ENCODE measurements at regions not wholly inside any gene's neighbourhood (a gene's known extent, or its start where the extent isn't known, plus 50 kb on each side); places are given as distances from the start of the nearest gene placed in this dataset.

GRCh38 chr7:98474558-98474957 lies 73.7 kb upstream of the BAIAP2L1 start:
- H3K36me3 ChIP-seq (replicated peaks in 1 of 2; ENCODE audit: control insufficient read depth in 1 of 2, insufficient read depth in 2 of 2, low read length in 2 of 2) = no peaks in the 10 kb centered on the region
- 27% methylated on average over 7 of the region's 7 CpGs for WGBS (ENCODE audit: low lambda C conversion rate)
- ChIA-PET CTCF (ENCODE audit: low intra/inter-chr PET ratio, low total read pairs) (no interaction called here), POLR2A (no interaction called here)
- no peaks in the 10 kb centered on the region for H3K9me3 ChIP-seq (ENCODE audit: low read length)
- intact Hi-C loops (cut with micrococcal nuclease; ENCODE audit: unreplicated experiment) (no loop called here), in situ Hi-C loops (cut with HindIII; ENCODE audit: extremely low pct_ligation_motif_present, low pct_unique_long_range_greater_than_20kb) (no loop called here)
- no peaks in the 10 kb centered on the region for H3K79me2 ChIP-seq (ENCODE audit: insufficient read depth, low read length)
- H2AFZ ChIP-seq (ENCODE audit: low read length) = no peak overlapping the region
- H3K4me3 ChIP-seq (replicated peaks in 1 of 3; ENCODE audit: insufficient read depth in 1 of 3, low read depth in 2 of 3, low read length in 3 of 3) = no peak overlapping the region
- DNase-seq (ENCODE audit: low spot score) (no peak), ATAC-seq (no peak), FAIRE-seq (no peak)
- no peak overlapping the region for H3K9ac ChIP-seq (ENCODE audit: insufficient read depth, low read depth, low read length)
- H4K20me1 ChIP-seq (ENCODE audit: insufficient read depth, low read length) = no peaks in the 10 kb centered on the region
- BruUV-seq (replicated peaks) = no TSS peak
- H3K4me1 ChIP-seq (ENCODE audit: insufficient read depth, low read length) = no peaks in the 10 kb centered on the region
- H3K27me3 ChIP-seq (ENCODE audit: control insufficient read depth in 1 of 2, insufficient read depth in 2 of 2, low read length in 2 of 2) = no peaks in the 10 kb centered on the region; a peak in 1 of 5 replicates
- H3K27ac ChIP-seq (ENCODE audit: extremely low read length, insufficient read depth, low read length) = no peak overlapping the region
- TF ChIP-seq DNMT3B (CRISPR knock-in tag; conservative IDR thresholded peaks at IDR 0.05) = no peak
- TF ChIP-seq REXO4 (CRISPR knock-in tag; IDR thresholded peaks at IDR 0.05; ENCODE audit: borderline replicate concordance) = no peak
- TF ChIP-seq MXD4 (CRISPR knock-in tag; IDR thresholded peaks at IDR 0.05) = no peak
- no peak for TF ChIP-seq ZBTB1 (CRISPR knock-in tag; IDR thresholded peaks at IDR 0.05; ENCODE audit: borderline replicate concordance)
- TF ChIP-seq JARID2 (CRISPR knock-in tag; IDR thresholded peaks at IDR 0.05; ENCODE audit: insufficient replicate concordance) = no peak
- no peak for TF ChIP-seq RXRA (CRISPR knock-in tag; IDR thresholded peaks at IDR 0.05)
- no peak for TF ChIP-seq ZNF33B (CRISPR knock-in tag; IDR thresholded peaks at IDR 0.05)
- TF ChIP-seq SOX13 (IDR thresholded peaks at IDR 0.05) = no peak
- no peak for TF ChIP-seq SOX13 (CRISPR knock-in tag; conservative IDR thresholded peaks at IDR 0.05 in 1 of 2, IDR thresholded peaks at IDR 0.05 in 1 of 2)
- H3K4me2 ChIP-seq (ENCODE audit: low read depth, low read length) = no peak overlapping the region

DNA sequence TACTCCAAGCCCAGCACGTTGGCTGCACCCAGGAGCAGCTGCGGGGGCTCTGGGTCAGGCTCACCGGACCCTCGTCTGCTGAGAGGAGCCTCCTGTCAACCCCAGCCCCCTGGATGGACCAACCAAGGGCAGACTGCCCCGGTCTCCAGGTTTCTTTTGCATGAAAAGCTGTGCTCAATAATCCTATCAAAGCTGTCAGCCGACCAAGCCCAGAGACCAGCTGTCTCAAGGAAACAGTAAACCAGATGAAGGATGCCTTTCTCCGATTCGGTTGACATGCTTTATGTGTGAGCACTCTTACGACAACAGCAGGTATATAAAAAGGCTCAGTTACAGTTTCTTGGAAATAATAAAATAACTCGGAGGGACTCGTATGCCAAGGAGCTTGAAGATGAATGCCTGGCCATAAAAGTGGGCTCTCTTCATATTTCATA lies 71.6 kb upstream of the BAIAP2L1 start:
- CTCF ChIA-PET (ENCODE audit: low intra/inter-chr PET ratio, low total read pairs) = no interaction called here
- Histone ChIP-seq H3K9ac (ENCODE audit: insufficient read depth, low read depth, low read length) (no peak overlapping the region), H3K79me2 (ENCODE audit: insufficient read depth, low read length) (no peaks in the 10 kb centered on the region), H2AFZ (ENCODE audit: low read length) (no peak overlapping the region), H4K20me1 (ENCODE audit: insufficient read depth, low read length) (no peaks in the 10 kb centered on the region), H3K9me3 (ENCODE audit: low read length) (no peaks in the 10 kb centered on the region), H3K27ac (ENCODE audit: extremely low read length, insufficient read depth, low read length) (no peak overlapping the region), H3K4me2 (ENCODE audit: low read depth, low read length) (no peak overlapping the region), H3K4me3 (replicated peaks in 1 of 3; ENCODE audit: insufficient read depth in 1 of 3, low read depth in 2 of 3, low read length in 3 of 3) (no peak overlapping the region), H3K36me3 (replicated peaks in 1 of 2; ENCODE audit: control insufficient read depth in 1 of 2, insufficient read depth in 2 of 2, low read length in 2 of 2) (no peaks in the 10 kb centered on the region), H3K27me3 (ENCODE audit: control insufficient read depth in 1 of 2, insufficient read depth in 2 of 2, low read length in 2 of 2) (no peaks in the 10 kb centered on the region; a peak in 1 of 5 replicates), H3K4me1 (ENCODE audit: insufficient read depth, low read length) (no peaks in the 10 kb centered on the region)
- FAIRE-seq = no peak
- BruUV-seq (replicated peaks) = no TSS peak
- no peak for TF ChIP-seq NFE2 (CRISPR knock-in tag; IDR thresholded peaks at IDR 0.05)
- no peak for TF ChIP-seq ZKSCAN5 (CRISPR knock-in tag; IDR thresholded peaks at IDR 0.05)
- no peak for TF ChIP-seq GABPA (IDR thresholded peaks at IDR 0.05; ENCODE audit: low read depth, low read length)
- no peak for TF ChIP-seq GABPA (CRISPR knock-in tag; IDR thresholded peaks at IDR 0.05; ENCODE audit: low read depth)
- TF ChIP-seq, protein P1, sequence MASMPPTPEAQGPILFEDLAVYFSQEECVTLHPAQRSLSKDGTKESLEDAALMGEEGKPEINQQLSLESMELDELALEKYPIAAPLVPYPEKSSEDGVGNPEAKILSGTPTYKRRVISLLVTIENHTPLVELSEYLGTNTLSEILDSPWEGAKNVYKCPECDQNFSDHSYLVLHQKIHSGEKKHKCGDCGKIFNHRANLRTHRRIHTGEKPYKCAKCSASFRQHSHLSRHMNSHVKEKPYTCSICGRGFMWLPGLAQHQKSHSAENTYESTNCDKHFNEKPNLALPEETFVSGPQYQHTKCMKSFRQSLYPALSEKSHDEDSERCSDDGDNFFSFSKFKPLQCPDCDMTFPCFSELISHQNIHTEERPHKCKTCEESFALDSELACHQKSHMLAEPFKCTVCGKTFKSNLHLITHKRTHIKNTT (CRISPR knock-in tag; IDR thresholded peaks at IDR 0.05) = no peak
- TF ChIP-seq, protein P2, sequence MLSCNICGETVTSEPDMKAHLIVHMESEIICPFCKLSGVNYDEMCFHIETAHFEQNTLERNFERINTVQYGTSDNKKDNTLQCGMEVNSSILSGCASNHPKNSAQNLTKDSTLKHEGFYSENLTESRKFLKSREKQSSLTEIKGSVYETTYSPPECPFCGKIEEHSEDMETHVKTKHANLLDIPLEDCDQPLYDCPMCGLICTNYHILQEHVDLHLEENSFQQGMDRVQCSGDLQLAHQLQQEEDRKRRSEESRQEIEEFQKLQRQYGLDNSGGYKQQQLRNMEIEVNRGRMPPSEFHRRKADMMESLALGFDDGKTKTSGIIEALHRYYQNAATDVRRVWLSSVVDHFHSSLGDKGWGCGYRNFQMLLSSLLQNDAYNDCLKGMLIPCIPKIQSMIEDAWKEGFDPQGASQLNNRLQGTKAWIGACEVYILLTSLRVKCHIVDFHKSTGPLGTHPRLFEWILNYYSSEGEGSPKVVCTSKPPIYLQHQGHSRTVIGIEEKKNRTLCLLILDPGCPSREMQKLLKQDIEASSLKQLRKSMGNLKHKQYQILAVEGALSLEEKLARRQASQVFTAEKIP (CRISPR knock-in tag; IDR thresholded peaks at IDR 0.05; ENCODE audit: borderline replicate concordance) = no peak
- no peak for TF ChIP-seq TCF12 (IDR thresholded peaks at IDR 0.05)
- no peak for TF ChIP-seq TCF12 (CRISPR knock-in tag; IDR thresholded peaks at IDR 0.05)
- 40% methylated on average over 6 of the region's 11 CpGs for WGBS (ENCODE audit: low lambda C conversion rate)
- in situ Hi-C loops (cut with HindIII; ENCODE audit: extremely low pct_ligation_motif_present, low pct_unique_long_range_greater_than_20kb) (no loop called here), intact Hi-C loops (cut with micrococcal nuclease; ENCODE audit: unreplicated experiment) (no loop called here)
- ATAC-seq = no peak
- POLR2A ChIA-PET = no interaction called here
- no peak for DNase-seq (ENCODE audit: low spot score)

All from HepG2 (cell line).